GM18508 (cell line): ENCODE measurements at regions not wholly inside any gene's neighbourhood (a gene's known extent, or its start where the extent isn't known, plus 50 kb on each side); places are given as distances from the start of the nearest gene placed in this dataset.

Experiments used
- ATAC-seq: cut with Tn5 transposase; IDR thresholded peaks from one replicate; pipeline ENCODE4 v1.9.1; 2021; ENCODE audit warnings: moderate number of reproducible peaks; ENCODE audit not compliant: insufficient read depth, unreplicated experiment

DNA sequence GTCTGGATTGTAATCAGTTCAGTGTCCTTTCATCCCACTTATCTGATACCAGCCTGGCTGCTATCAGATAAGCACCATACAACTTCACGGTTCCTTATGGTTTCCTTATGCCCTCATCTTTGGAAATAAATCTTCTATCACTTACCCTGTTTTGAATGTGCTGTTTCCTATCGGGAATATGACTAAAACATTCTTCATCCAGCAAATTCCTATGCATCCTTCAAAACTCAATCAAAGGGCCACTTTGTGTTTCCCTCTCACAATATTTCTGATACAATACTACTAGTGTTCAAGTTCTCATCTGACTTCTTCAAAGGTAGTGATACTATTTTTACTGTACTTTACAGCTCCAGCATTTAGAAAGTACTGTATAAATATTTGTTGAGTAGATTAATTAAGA is 513.2 kb downstream of the OMA1 start:
- ATAC-seq = no peak

DNA sequence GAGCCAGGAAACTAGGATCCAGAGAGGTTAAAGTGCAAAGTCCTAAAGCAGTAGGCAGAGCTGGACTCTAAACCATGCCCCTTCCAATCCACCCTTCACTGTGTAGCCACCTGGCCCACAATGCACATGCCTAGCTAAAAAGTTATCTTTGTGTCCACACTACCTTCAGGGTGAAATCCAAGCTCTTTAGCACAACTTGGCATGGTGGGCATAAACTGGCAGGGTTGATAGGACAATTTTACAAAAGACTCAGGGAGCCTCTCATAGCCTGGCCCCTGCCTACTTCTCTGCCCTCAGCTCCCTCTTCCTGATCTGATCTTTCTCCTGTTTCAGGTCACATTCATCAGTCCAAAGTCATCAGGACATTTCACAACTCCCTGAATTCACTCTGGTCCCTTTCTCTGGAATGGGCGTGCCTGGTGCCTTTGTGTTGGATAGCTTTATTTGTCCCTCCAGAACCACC is 513.9 kb downstream of the OMA1 start:
- no peak for ATAC-seq

DNA sequence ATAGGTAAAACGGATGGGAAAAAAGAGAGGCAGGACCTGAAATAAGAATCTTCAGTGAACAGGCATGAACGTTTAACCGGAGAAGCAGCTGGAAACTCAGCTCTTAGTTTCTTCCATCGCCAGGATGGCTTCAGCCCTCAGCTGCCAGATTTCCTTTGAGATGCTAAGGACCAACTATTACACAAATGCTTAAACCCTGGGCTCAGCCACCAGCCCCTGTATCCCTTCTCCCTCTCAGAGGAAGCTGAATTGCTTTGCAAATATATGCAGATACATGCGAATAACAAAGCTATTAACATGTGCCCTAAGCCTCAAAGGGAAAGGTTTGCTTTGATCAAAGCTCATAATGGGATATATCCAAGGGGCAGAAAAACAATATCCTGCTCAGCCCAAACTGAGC is 515.1 kb downstream of the OMA1 start:
- ATAC-seq = no peak

DNA sequence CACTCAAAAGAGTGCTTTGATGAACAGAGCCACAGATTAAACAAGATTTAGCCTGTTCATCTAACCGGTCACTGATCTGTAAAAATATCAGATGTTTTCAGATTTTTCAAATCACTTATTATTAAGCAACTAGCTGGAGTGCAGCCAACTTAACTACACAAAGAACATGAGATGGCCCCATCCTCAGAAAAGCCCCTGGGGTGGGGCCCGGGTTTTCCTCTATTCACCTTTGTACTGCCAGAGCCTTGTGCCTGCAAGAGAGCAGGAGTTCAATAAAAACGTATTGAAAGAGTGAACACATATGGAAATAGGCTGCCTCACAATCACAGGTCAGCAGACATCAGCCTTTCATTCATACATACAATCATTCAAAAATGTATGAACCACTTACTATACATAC is 516.1 kb downstream of the OMA1 start:
- ATAC-seq = no peak

DNA sequence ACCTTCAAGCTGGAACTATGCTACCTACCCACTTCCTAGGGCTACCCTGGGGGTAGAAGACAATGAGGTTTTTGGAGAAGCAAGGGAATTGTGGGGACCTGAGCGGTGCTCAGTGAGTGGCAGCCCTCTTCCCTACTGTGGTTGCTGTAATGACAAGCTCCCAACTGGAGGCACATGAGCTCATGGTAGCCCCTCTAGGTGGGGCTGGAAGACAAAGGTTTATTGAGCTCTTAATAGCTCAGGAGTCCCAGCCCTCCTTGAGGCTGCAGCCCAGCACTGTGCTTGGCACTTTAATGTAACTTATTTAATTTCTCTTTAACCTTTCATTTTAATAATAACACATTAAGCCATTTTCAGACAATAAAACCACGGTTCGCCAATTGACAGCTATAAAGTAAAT is 528.9 kb downstream of the OMA1 start:
- ATAC-seq = no peak

DNA sequence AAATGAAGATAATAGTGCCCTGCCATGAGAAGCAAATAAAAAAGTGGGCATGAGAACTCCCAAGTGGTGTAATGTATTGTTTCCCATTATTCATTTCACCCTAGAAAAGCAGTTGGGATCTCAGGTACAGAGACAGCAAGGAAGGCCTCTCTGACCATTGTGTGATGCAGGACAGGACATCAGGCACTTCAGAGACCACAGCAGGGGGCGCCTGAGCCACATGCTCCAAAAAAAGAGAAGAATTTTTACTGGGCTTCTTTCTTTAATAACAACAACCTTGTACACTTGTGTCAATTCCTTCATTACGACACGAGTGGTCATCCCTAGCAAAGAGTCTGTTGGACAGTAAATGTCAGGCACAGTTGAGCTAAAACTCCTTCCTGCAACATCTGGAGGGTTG is 533.3 kb downstream of the OMA1 start:
- ATAC-seq = no peak

DNA sequence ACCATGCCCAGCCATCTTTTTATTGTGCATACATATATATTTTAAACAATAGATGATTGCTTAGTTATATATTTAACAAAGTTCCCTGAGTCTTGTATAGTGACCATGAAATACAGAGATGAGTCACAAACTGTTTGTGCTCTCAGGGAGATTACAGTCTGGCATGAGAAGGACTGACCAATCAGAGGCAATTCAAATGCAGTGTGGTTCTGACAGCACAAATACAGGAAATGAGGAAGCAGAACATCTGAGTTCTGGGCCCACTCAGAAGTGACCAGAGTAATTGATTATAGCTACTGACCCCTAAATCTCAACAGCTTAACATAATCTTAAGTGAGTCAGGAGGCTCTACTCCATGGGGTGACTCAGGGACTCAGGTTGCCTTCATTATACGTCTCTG is 534.5 kb downstream of the OMA1 start:
- no peak for ATAC-seq

DNA sequence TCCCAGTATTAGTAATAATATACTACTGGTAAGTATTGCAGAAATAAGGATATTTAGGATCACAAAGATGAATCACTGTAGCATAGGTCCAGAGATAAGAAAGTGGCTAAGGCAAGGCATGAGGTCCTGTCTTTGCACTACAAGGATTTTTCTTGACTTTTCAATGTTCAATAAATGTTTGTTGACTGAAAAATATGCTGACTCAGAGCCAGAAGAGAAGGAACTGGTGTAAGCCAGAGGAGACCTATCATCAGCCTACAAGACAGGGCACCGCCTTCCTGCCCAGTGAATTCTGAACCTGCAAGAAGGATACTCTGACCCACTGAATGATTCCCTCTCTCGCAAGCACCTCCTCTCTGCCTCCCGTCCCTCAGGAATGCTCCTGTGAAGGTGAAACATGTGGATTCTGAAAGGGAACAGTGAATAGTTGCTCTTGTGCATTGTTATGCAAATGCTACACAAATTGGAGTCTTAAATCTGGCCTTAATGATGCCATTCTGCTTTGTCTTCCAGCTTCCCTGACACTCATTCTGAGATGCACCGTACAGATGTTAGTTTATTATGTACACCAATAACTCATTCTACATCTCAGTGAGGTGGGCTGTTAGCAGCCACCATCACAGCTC is 540.0 kb downstream of the OMA1 start:
- no peak for ATAC-seq

DNA sequence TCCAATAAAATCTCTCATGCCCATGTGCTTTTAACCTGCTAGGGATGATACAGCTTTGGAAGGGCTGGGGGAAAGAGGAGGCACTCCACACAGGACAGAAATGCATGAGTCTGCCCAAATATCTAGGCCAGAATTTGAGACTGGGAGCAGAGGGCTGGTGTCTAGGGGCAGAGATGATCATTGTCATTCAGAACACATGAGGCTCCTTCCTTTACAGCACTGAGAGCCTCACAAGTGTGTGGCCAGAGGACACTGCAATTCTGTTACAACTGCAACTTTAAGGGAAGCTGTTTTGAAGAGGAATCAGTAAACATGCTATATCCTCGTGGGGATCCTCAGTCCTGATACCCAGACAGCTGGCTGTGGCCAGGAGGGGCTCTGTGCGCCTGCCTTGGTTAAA is 541.3 kb downstream of the OMA1 start:
- ATAC-seq = no peak

DNA sequence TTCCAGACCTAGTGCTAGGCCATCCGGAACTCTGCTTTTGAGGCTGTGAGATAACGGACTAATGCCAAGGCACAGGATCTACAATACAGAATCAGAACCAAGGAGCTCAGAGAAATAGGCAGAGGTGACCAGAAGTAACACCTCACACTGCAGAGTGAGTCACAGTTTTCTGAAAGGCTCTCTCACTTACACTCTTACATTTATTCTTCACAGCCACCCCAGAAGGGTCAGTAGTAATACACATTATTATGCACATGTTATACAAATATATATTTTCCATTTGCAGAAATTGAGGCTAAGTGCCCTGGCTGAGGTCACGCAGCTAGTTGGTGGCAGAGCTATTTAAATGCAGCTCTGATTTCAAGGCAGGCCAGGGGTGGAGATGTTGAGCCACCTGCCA is 542.5 kb downstream of the OMA1 start:
- ATAC-seq = no peak

DNA sequence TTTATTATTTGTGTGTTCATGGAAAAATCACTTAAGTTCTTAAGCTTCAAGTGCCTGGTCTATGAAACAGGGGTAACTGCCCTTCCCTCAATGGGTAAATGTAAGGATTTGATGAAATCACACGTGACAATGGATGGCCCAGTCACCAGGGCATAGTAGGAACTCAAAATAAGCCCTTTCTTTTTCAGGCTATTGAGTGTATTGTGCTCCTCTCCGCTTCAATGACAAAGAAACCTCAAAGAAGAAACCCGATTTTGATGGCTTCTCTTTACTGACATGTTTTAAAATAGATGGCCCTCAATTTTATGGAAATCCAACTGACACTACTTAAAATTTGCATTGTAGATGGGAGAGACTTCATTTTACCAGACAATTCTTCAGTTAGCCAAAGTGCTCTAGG is 543.5 kb downstream of the OMA1 start:
- ATAC-seq = no peak

DNA sequence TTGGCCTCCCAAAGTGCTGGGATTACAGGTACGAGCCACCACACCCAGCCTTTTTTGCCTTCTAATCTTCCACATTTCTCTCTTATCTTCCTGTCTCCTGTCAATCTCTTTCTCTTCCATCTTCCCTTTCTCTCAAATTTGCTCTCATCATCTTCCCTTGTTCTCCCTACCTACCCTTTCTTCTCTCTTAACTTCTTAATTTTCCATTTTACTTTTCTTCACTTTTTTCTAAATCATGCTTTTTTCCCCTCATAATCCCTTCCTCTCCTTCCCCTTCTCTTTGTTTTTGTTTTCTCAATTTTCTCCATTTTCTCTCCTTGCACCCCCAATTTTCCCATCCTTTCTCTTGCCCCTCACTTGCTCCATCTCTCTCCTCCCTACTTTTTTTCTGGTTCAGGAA is 545.7 kb downstream of the OMA1 start:
- ATAC-seq = no peak

DNA sequence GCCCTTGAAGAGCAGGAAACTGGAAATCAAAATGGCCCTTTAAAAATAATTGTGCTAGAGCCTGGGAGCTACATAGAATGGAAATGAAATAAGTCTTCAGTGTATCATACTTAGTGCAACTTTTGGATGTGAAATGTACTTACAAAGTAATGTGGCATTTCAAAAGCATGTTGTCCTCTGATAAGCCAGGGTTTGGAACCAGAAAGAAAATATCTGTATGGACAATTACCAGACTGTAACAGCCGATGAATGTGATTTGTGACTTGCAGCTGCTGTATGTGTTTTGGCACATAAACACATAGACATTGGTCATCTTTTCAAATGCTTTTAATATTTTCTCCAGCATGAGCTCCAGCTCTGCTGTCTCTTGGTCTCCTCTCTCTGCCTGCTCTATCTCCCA is 546.4 kb downstream of the OMA1 start:
- ATAC-seq = no peak

DNA sequence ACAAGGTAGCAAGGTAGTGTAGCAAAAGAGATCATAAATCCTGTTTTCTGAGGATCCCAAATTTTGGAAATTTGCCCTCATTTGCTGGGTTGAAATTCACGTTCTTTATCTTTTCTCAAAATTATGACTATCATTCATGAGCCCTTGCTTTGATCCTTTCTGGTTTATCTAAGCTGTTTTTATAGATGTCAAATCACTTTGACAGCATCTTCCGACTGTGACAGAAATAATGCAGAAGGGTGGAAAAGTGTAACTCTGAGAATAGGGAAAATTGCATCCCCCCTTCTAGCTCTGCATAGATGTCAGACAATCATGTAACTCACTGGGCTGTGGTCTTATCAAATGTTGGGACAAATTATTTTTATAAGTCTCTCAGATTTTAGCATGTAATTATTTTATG is 550.1 kb downstream of the OMA1 start:
- ATAC-seq = no peak

DNA sequence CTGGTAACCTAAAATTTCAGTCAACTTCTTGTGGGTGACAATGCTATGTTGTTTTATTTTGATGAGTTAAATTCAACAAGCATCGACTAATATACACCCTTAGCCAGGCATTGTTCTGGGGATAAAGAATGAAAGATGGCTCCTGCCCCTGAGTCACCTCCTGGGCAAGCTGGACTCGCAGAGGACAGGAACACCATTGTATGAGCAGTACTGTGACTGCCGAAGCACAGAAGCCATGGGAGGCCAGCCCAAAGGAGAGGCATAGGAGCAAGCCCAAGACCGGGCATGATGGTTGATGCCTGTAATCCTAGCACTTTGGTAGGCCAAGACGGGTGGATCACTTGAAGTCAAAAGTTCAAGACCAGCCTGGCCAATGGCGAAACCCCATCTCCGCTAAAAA is 555.2 kb downstream of the OMA1 start:
- no peak for ATAC-seq

DNA sequence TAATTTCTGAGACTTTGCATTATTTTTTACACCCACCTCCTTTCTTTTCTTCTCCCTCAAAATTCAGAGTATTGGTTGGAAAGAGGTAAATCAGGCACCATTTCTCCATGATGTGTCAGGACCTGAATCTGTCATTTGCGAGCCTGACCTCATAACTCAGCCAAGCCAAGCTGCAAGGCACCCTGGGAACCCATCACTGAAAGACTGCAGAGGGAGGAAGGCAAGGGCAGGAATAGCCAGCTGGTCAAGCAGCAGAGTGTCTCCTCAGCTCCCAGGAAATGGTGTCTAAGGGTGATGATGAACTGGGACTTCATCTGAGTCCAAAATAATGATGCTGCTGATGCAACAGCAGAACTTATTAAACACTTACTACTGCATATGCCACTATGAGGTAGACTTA is 556.6 kb downstream of the OMA1 start:
- ATAC-seq = no peak

DNA sequence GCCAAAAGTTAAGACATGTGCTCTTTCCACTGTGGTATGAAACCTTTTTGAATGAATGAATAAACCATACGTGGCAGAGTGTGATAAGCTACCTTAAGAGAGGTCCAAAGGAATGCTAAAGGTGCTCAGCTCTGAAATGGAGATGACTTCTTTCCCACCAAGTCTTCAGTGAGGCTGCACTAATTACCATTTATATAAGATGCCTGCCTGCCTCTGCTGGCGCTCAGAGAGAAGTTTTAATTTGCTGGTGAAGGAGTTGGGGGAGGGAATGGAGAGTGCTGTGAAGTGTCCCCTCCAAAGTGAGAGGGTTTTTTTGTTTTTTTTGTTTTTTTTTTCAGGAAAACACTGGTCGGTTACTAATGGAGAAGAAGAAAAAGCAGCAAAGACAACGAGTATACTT is 559.0 kb downstream of the OMA1 start:
- ATAC-seq = no peak

DNA sequence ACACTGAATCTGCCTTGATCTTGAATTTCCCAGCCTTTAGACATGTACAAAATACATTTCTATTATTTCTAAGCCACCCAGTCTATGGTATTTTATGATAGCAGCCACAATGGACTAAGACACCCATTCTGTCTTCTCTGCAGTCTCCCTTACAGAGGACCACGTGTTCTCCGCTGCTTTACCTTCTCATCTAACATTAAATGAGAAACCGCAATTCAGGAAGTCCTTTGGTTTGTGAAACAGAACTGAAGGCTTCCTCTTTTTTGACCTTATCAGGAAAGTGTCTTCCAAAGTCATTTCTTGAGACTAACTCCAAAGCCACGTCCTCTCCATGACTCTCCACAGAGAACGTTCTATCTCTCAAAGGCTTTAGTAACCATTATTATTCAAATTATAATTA is 560.1 kb downstream of the OMA1 start:
- ATAC-seq = peak; percentile 81

DNA sequence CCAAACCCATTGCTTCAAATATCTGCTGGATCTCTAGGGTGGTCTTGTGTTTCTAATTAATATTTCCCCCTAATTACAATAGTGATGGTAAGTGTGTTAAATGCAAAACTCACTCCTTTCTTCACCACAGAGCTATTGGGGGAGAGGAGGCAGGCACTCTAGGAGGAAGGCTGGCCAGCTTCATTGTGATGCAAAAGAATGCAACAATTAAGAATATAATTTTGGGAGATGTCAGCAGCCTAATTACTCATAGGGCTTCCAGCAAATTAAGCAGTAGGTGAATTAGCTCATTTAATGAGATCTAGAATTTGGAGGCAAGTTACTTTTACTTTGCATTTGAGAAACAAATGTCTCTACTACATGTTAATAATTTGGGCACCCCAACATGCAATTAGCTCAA is 560.4 kb upstream of the DAB1 start:
- ATAC-seq = no peak

DNA sequence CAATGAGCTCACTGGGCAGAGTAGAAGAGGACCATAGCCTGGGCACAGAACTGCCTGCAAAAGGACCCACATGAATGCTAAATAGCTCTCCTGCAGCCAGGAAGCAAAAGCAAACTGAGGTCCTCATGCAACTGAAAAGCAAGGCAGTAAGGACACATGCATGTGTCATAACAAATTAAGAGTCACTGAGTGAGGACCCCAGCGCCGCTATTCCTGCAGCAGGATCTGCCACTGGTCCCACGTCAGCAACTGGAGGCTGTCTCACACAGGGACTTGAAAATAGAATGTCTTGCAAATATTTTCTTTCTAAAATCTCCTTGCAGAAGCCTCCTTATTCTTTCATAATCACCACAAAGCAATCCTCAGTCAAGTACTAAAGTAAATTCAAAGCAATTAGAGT is 559.6 kb upstream of the DAB1 start:
- no peak for ATAC-seq

DNA sequence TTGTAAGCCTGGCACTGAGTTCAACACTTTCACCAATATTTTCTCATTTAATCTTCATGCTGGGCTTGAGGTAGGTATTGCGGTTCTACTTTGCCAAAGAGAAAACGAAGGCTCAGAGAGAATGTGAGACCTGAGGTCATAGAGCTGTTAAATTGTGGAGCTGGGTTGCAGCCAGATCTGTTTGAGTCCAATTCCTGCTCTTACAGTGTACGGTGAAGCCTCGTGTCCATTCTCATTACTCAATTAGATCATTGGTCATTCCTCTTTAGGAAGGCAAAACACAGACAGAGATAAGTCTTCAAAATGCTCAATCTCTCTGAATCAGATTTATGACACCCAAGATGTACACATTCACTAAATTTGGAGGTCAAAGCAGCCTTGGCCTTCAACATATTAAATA is 559.0 kb upstream of the DAB1 start:
- ATAC-seq = no peak

DNA sequence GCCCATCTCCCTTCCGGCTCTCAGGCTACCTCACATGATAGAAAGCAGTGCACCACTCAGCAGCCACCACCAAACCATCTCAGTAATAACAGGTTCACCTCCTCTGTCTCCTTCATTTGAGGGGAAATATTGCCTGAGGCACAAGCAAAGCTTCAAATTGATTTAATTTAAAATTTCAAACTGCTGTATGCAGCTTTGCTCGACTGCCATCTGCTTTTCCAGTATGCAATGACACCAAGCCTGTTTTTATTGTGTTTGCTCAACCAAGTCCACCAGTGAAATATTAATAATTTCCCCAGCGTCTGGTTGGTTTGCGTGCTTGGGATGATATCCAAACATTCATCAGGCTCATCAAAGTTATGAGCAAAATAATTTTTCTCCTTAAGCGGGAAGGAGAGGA is 552.4 kb upstream of the DAB1 start:
- no peak for ATAC-seq

DNA sequence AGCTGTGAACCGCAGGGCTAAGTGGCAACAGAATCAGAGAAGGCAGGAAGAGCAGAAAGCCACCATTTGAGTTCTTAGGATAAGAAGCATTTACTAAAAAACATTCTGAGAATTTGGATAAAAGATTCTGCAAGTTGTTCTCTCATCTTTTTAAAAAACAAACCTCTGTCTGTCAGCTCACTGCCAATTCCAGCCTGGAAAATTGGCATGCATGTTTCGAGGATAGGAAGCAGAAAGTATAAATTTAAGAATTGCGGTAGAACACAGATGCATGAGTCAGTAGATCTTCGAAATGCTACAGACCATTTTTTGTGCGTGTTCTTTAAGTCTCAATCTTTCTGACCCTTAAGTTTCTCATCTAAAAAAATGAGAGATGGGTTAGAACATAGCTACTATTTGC is 544.5 kb upstream of the DAB1 start:
- no peak for ATAC-seq
